ENCODE measurements at regions not wholly inside any gene's neighbourhood (a gene's known extent, or its start where the extent isn't known, plus 50 kb on each side); places are given as distances from the start of the nearest gene placed in this dataset.

- TF ChIP-seq ZFP69B (tag by site-specific recombination; IDR thresholded peaks at IDR 0.05): peak; percentile 85
- no peak for TF ChIP-seq ZNF449 (tag by site-specific recombination; IDR thresholded peaks at IDR 0.05)
- no peak for TF ChIP-seq ZNF266 (tag by site-specific recombination; IDR thresholded peaks at IDR 0.05; ENCODE audit: low read depth)
- TF ChIP-seq ZNF692 (tag by site-specific recombination; IDR thresholded peaks at IDR 0.05): peak; percentile 65; the same call in 1 of the 2 replicates
- no peak for TF ChIP-seq SCRT1 (tag by site-specific recombination; IDR thresholded peaks at IDR 0.05; ENCODE audit: borderline replicate concordance)
- no peak for TF ChIP-seq ZNF624 (tag by site-specific recombination; IDR thresholded peaks at IDR 0.05)
- TF ChIP-seq TRIM28 (IDR thresholded peaks at IDR 0.05; ENCODE audit: borderline replicate concordance, low read length): no peak
- no peak for TF ChIP-seq ZNF571 (tag by site-specific recombination; IDR thresholded peaks at IDR 0.05)
- no peak for TF ChIP-seq ZNF777 (tag by site-specific recombination; IDR thresholded peaks at IDR 0.05; ENCODE audit: borderline replicate concordance)
- TF ChIP-seq ZNF561 (tag by site-specific recombination; IDR thresholded peaks at IDR 0.05; ENCODE audit: borderline replicate concordance): no peak
- TF ChIP-seq ZNF175 (tag by site-specific recombination; IDR thresholded peaks at IDR 0.05): no peak
- no peak for TF ChIP-seq ZNF707 (tag by site-specific recombination; IDR thresholded peaks at IDR 0.05)
- no peak for TF ChIP-seq ZBTB26 (tag by site-specific recombination; optimal IDR thresholded peaks at IDR 0.05)
- TF ChIP-seq ZNF830 (tag by site-specific recombination; IDR thresholded peaks at IDR 0.05; ENCODE audit: low read depth): no peak
- no peak for TF ChIP-seq ZNF146 (tag by site-specific recombination; IDR thresholded peaks at IDR 0.05)
- TF ChIP-seq ZNF514 (tag by site-specific recombination; IDR thresholded peaks at IDR 0.05): no peak
- TF ChIP-seq, protein P1, sequence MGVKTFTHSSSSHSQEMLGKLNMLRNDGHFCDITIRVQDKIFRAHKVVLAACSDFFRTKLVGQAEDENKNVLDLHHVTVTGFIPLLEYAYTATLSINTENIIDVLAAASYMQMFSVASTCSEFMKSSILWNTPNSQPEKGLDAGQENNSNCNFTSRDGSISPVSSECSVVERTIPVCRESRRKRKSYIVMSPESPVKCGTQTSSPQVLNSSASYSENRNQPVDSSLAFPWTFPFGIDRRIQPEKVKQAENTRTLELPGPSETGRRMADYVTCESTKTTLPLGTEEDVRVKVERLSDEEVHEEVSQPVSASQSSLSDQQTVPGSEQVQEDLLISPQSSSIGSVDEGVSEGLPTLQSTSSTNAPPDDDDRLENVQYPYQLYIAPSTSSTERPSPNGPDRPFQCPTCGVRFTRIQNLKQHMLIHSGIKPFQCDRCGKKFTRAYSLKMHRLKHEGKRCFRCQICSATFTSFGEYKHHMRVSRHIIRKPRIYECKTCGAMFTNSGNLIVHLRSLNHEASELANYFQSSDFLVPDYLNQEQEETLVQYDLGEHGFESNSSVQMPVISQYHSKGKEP (tag by site-specific recombination; IDR thresholded peaks at IDR 0.05): no peak
- TF ChIP-seq BCL11B (tag by site-specific recombination; IDR thresholded peaks at IDR 0.05; ENCODE audit: low read depth): no peak
- TF ChIP-seq, protein P2, sequence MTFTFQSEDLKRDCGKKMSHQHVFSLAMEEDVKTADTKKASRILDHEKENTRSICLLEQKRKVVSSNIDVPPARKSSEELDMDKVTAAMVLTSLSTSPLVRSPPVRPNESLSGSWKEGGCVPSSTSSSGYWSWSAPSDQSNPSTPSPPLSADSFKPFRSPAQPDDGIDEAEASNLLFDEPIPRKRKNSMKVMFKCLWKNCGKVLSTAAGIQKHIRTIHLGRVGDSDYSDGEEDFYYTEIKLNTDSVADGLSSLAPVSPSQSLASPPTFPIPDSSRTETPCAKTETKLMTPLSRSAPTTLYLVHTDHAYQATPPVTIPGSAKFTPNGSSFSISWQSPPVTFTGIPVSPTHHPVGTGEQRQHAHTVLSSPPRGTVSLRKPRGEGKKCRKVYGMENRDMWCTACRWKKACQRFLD (tag by site-specific recombination; IDR thresholded peaks at IDR 0.05): no peak
- no peak for TF ChIP-seq ZNF473 (tag by site-specific recombination; IDR thresholded peaks at IDR 0.05)
- no peak for TF ChIP-seq ZNF747 (tag by site-specific recombination; IDR thresholded peaks at IDR 0.05)
- TF ChIP-seq ZNF596 (tag by site-specific recombination; IDR thresholded peaks at IDR 0.05): no peak
- no peak for TF ChIP-seq ZNF114 (tag by site-specific recombination; IDR thresholded peaks at IDR 0.05)
- TF ChIP-seq SP7 (tag by site-specific recombination; IDR thresholded peaks at IDR 0.05): peak; percentile 58; the same call in 1 of the 2 replicates
- no peak for TF ChIP-seq ZNF23 (tag by site-specific recombination; IDR thresholded peaks at IDR 0.05; ENCODE audit: borderline replicate concordance)
- peak; percentile 28; the same call in 1 of the 2 replicates for TF ChIP-seq ZNF394 (tag by site-specific recombination; IDR thresholded peaks at IDR 0.05; ENCODE audit: borderline replicate concordance)
- no peak for TF ChIP-seq RBAK (tag by site-specific recombination; IDR thresholded peaks at IDR 0.05)
- TF ChIP-seq HOXC10 (CRISPR knock-in tag; IDR thresholded peaks at IDR 0.05): no peak
- TF ChIP-seq BCL11A (tag by site-specific recombination; IDR thresholded peaks at IDR 0.05; ENCODE audit: low read depth): no peak
- no peak for TF ChIP-seq ZNF513 (tag by site-specific recombination; IDR thresholded peaks at IDR 0.05)
- TF ChIP-seq ZNF521 (tag by site-specific recombination; IDR thresholded peaks at IDR 0.05): no peak
- no peak for TF ChIP-seq ZNF335 (tag by site-specific recombination; conservative IDR thresholded peaks at IDR 0.05)
- 0 out of 2 replicates have a peak, but pooled peaks have one; percentile 12 for TF ChIP-seq EGR2 (tag by site-specific recombination; IDR thresholded peaks at IDR 0.05; ENCODE audit: low read depth)
Observed at GRCh38 chr5:169416583-169417196, 115.8 kb upstream of the SLIT3 start (continued).

Measured in HEK293 (cell line).